Central memory CD8-positive, alpha-beta T cell (primary cell): ENCODE measurements at regions not wholly inside any gene's neighbourhood (a gene's known extent, or its start where the extent isn't known, plus 50 kb on each side); places are given as distances from the start of the nearest gene placed in this dataset.
"Not testable (repeated sequence)": the region's sequence is repeated elsewhere in the genome, so short reads cannot be mapped to it uniquely, and the experiment has no call there.

ENCODE experiments used
- ATAC-seq: fragments of 150-1000 bp; cut with Tn5 transposase; replicated peaks from 2 replicates; pipeline ENCODE4 v1.10.0; 2022; ENCODE audit warnings: mild to moderate bottlenecking, moderate FRiP score, moderate number of reproducible peaks; ENCODE audit not compliant: poor library complexity, severe bottlenecking; ENCODE audit errors: extremely low read depth
- DNase-seq, 2 donors: peaks; one replicate each; pipeline ENCODE4 v3.0.0; 2021; ENCODE audit warnings: low spot score in 2 of 2
- H3K27ac Mint-ChIP-seq: one replicate; pipeline ENCODE4 v1.8.0; 2022; ENCODE audit warnings: low read depth, mild to moderate bottlenecking, moderate library complexity, mixed read lengths
- H3K27me3 Mint-ChIP-seq: one replicate; pipeline ENCODE4 v1.8.0; 2022; ENCODE audit warnings: mixed read lengths
- H3K36me3 Mint-ChIP-seq: one replicate; pipeline ENCODE4 v1.8.0; 2022; ENCODE audit warnings: mild to moderate bottlenecking, moderate library complexity, mixed read lengths; ENCODE audit not compliant: insufficient read depth
- H3K4me1 Mint-ChIP-seq: one replicate; pipeline ENCODE4 v1.8.0; 2022; ENCODE audit warnings: mixed read lengths
- H3K4me3 Mint-ChIP-seq: one replicate; pipeline ENCODE4 v1.8.0; 2022; ENCODE audit warnings: mild to moderate bottlenecking, moderate library complexity, mixed read lengths
- H3K9me3 Mint-ChIP-seq: one replicate; pipeline ENCODE4 v1.8.0; 2022; ENCODE audit warnings: mixed read lengths

- not testable (repeated sequence) for H3K27ac Mint-ChIP-seq, DNase-seq, H3K36me3 Mint-ChIP-seq, ATAC-seq, H3K9me3 Mint-ChIP-seq, H3K4me3 Mint-ChIP-seq, H3K4me1 Mint-ChIP-seq
- H3K27me3 Mint-ChIP-seq: peaks cover 40% of the 10 kb centered on the region
Measured at GRCh38 chr3:15941457-15941856, 143.7 kb upstream of the ANKRD28 start.

- Mint-ChIP-seq H3K27me3 (peaks cover 35% of the 10 kb centered on the region), H3K36me3 (peaks cover 3% of the 10 kb centered on the region), H3K27ac (no peak overlapping the region), H3K4me3 (no peak overlapping the region), H3K9me3 (no peaks in the 10 kb centered on the region), H3K4me1 (no peaks in the 10 kb centered on the region)
- ATAC-seq: no peak
- no peak for DNase-seq
Measured at GRCh38 chr3:15941958-15942357, 144.2 kb upstream of the ANKRD28 start.

GRCh38 chr3:15942462-15942861 is 144.7 kb upstream of the ANKRD28 start:
- Mint-ChIP-seq H3K4me3 (no peak overlapping the region), H3K27me3 (peaks cover 31% of the 10 kb centered on the region), H3K27ac (no peak overlapping the region), H3K9me3 (no peaks in the 10 kb centered on the region), H3K4me1 (no peaks in the 10 kb centered on the region), H3K36me3 (peaks cover 3% of the 10 kb centered on the region)
- ATAC-seq: no peak
- no peak for DNase-seq

- Mint-ChIP-seq H3K27me3 (peaks cover 31% of the 10 kb centered on the region), H3K36me3 (peaks cover 3% of the 10 kb centered on the region), H3K4me3 (no peak overlapping the region), H3K27ac (no peak overlapping the region), H3K4me1 (no peaks in the 10 kb centered on the region), H3K9me3 (no peaks in the 10 kb centered on the region)
- ATAC-seq (no peak), DNase-seq (no peak)
Measured at GRCh38 chr3:15942936-15943335, 145.2 kb upstream of the ANKRD28 start.

GRCh38 chr3:15948388-15948787 is 150.6 kb upstream of the ANKRD28 start:
- Mint-ChIP-seq H3K4me3 (no peak overlapping the region), H3K36me3 (peaks cover 3% of the 10 kb centered on the region), H3K9me3 (no peaks in the 10 kb centered on the region), H3K27ac (no peak overlapping the region), H3K27me3 (no peaks in the 10 kb centered on the region), H3K4me1 (no peaks in the 10 kb centered on the region)
- DNase-seq: no peak
- ATAC-seq: no peak

GRCh38 chr3:15952543-15953175 is 154.9 kb upstream of the ANKRD28 start:
- ATAC-seq (no peak), DNase-seq (no peak)
- H3K27me3 Mint-ChIP-seq: no peaks in the 10 kb centered on the region
- H3K36me3 Mint-ChIP-seq: no peaks in the 10 kb centered on the region
- H3K27ac Mint-ChIP-seq: no peak overlapping the region
- H3K4me1 Mint-ChIP-seq: no peaks in the 10 kb centered on the region
- H3K9me3 Mint-ChIP-seq: no peaks in the 10 kb centered on the region
- H3K4me3 Mint-ChIP-seq: no peak overlapping the region

- ATAC-seq (no peak), DNase-seq (no peak)
- Mint-ChIP-seq H3K36me3 (no peaks in the 10 kb centered on the region), H3K27me3 (no peaks in the 10 kb centered on the region), H3K4me1 (no peaks in the 10 kb centered on the region), H3K27ac (no peak overlapping the region), H3K9me3 (no peaks in the 10 kb centered on the region), H3K4me3 (no peak overlapping the region)
Measured at GRCh38 chr3:15953841-15954240, 156.1 kb upstream of the ANKRD28 start.

GRCh38 chr3:15955968-15956367 is 158.2 kb upstream of the ANKRD28 start:
- DNase-seq (no peak), ATAC-seq (no peak)
- no peaks in the 10 kb centered on the region for H3K36me3 Mint-ChIP-seq
- no peaks in the 10 kb centered on the region for H3K4me1 Mint-ChIP-seq
- H3K4me3 Mint-ChIP-seq: no peak overlapping the region
- H3K27ac Mint-ChIP-seq: no peak overlapping the region
- H3K9me3 Mint-ChIP-seq: no peaks in the 10 kb centered on the region
- no peaks in the 10 kb centered on the region for H3K27me3 Mint-ChIP-seq

- Mint-ChIP-seq H3K4me1 (no peaks in the 10 kb centered on the region), H3K9me3 (no peaks in the 10 kb centered on the region), H3K27ac (no peak overlapping the region), H3K27me3 (peaks cover 20% of the 10 kb centered on the region), H3K4me3 (no peak overlapping the region), H3K36me3 (no peaks in the 10 kb centered on the region)
- ATAC-seq: no peak
- no peak for DNase-seq
Measured at GRCh38 chr3:15958692-15959433, 161.1 kb upstream of the ANKRD28 start.

GRCh38 chr3:15959434-15959811 is 161.6 kb upstream of the ANKRD28 start:
- Mint-ChIP-seq H3K4me1 (no peaks in the 10 kb centered on the region), H3K27me3 (peaks cover 24% of the 10 kb centered on the region), H3K27ac (no peak overlapping the region), H3K36me3 (no peaks in the 10 kb centered on the region), H3K9me3 (no peaks in the 10 kb centered on the region), H3K4me3 (no peak overlapping the region)
- DNase-seq: no peak
- ATAC-seq: no peak

GRCh38 chr3:15964605-15965442 is 167.0 kb upstream of the ANKRD28 start:
- Mint-ChIP-seq H3K4me1 (no peaks in the 10 kb centered on the region), H3K4me3 (no peak overlapping the region), H3K36me3 (no peaks in the 10 kb centered on the region), H3K27ac (no peak overlapping the region), H3K9me3 (no peaks in the 10 kb centered on the region), H3K27me3 (peaks cover 33% of the 10 kb centered on the region)
- no peak for DNase-seq
- ATAC-seq: no peak

GRCh38 chr3:15967577-15967976 is 169.8 kb upstream of the ANKRD28 start:
- Mint-ChIP-seq H3K27me3 (peaks cover 37% of the 10 kb centered on the region), H3K27ac (no peak overlapping the region), H3K4me1 (no peaks in the 10 kb centered on the region), H3K4me3 (no peak overlapping the region), H3K36me3 (no peaks in the 10 kb centered on the region), H3K9me3 (no peaks in the 10 kb centered on the region)
- no peak for ATAC-seq
- no peak for DNase-seq
